Skeletal muscle cell (primary cell): ENCODE measurements at regions not wholly inside any gene's neighbourhood (a gene's known extent, or its start where the extent isn't known, plus 50 kb on each side); places are given as distances from the start of the nearest gene placed in this dataset.
A peak's percentile ranks its signal among the peaks of the same experiment; 100 is the strongest.
"Not testable (repeated sequence)": the region's sequence is repeated elsewhere in the genome, so short reads cannot be mapped to it uniquely, and the experiment has no call there.

ENCODE experiments used
- DNase-seq: peaks from one replicate; pipeline ENCODE4 v3.0.0-alpha.2; 2010; ENCODE audit warnings: low read depth
- H3K4me3 ChIP-seq: 2 replicates; pipeline ENCODE4 v1.5.1; 2011; ENCODE audit warnings: low read depth, mild to moderate bottlenecking, control low read depth, low read length, moderate library complexity

GRCh38 chr2:235414422-235414821 lies 79.4 kb upstream of the AGAP1 start:
- no peak for DNase-seq
- no peak overlapping the region for H3K4me3 ChIP-seq

- DNase-seq: no peak
- no peak overlapping the region for H3K4me3 ChIP-seq
These were observed 76.9 kb upstream of the AGAP1 start for GRCh38 chr2:235416858-235417499.

- peak; percentile 25 for DNase-seq
These were observed 74.9 kb upstream of the AGAP1 start for GRCh38 chr2:235418918-235419317.

GRCh38 chr2:235419996-235420395 lies 73.8 kb upstream of the AGAP1 start:
- no peak for DNase-seq
- no peak overlapping the region for H3K4me3 ChIP-seq

More at GRCh38 chr2:235418918-235419317, 74.9 kb upstream of the AGAP1 start:
- no peak overlapping the region for H3K4me3 ChIP-seq

- DNase-seq: no peak
- no peak overlapping the region for H3K4me3 ChIP-seq
These were observed 72.2 kb upstream of the AGAP1 start for GRCh38 chr2:235421618-235422017.

GRCh38 chr2:235430366-235431083 lies 63.3 kb upstream of the AGAP1 start:
- no peak overlapping the region for H3K4me3 ChIP-seq
- DNase-seq: no peak

- DNase-seq: no peak
- no peak overlapping the region for H3K4me3 ChIP-seq
These were observed 60.9 kb upstream of the AGAP1 start for GRCh38 chr2:235432741-235433520.

- DNase-seq: no peak
- no peak overlapping the region for H3K4me3 ChIP-seq
These were observed 60.0 kb upstream of the AGAP1 start for GRCh38 chr2:235433860-235434259.

GRCh38 chr2:235439959-235440662 lies 53.7 kb upstream of the AGAP1 start:
- DNase-seq: no peak
- H3K4me3 ChIP-seq: no peak overlapping the region

- not testable (repeated sequence) for DNase-seq
These were observed 50.3 kb upstream of the AGAP1 start for GRCh38 chr2:235443580-235443979.

More at GRCh38 chr2:235443580-235443979, 50.3 kb upstream of the AGAP1 start:
- H3K4me3 ChIP-seq: not testable (repeated sequence)
